NCI-H226 (cell line): ENCODE measurements at regions not wholly inside any gene's neighbourhood (a gene's known extent, or its start where the extent isn't known, plus 50 kb on each side); places are given as distances from the start of the nearest gene placed in this dataset.
"Not testable (repeated sequence)": the region's sequence is repeated elsewhere in the genome, so short reads cannot be mapped to it uniquely, and the experiment has no call there.

Experiments
- DNase-seq: peaks from one replicate; pipeline ENCODE4 v3.0.0-alpha.2; 2015

- no peak for DNase-seq
These were observed 419.4 kb downstream of the ISL1 start for GRCh38 chr5:51802551-51803184.

GRCh38 chr5:51806677-51807076 lies 423.4 kb downstream of the ISL1 start:
- no peak for DNase-seq

GRCh38 chr5:51810592-51810991 lies 427.3 kb downstream of the ISL1 start:
- DNase-seq, result no peak

GRCh38 chr5:51811883-51812471 lies 428.7 kb downstream of the ISL1 start:
- DNase-seq, result no peak

GRCh38 chr5:51814817-51815216 lies 431.6 kb downstream of the ISL1 start:
- not testable (repeated sequence) for DNase-seq

GRCh38 chr5:51816427-51816826 lies 433.2 kb downstream of the ISL1 start:
- no peak for DNase-seq

- DNase-seq, result no peak
These were observed 438.4 kb downstream of the ISL1 start for GRCh38 chr5:51821697-51822096.

GRCh38 chr5:51829230-51829629 lies 446.0 kb downstream of the ISL1 start:
- DNase-seq, result peak; percentile 83

GRCh38 chr5:51829691-51830090 lies 446.4 kb downstream of the ISL1 start:
- peak; percentile 43 for DNase-seq

GRCh38 chr5:51832934-51833470 lies 449.8 kb downstream of the ISL1 start:
- no peak for DNase-seq

- DNase-seq, result no peak
These were observed 455.2 kb downstream of the ISL1 start for GRCh38 chr5:51838459-51838858.

GRCh38 chr5:51843893-51844292 lies 460.6 kb downstream of the ISL1 start:
- no peak for DNase-seq

GRCh38 chr5:51846015-51846414 lies 462.8 kb downstream of the ISL1 start:
- no peak for DNase-seq

- no peak for DNase-seq
These were observed 476.4 kb downstream of the ISL1 start for GRCh38 chr5:51859624-51860023.

GRCh38 chr5:51860532-51861018 lies 477.3 kb downstream of the ISL1 start:
- DNase-seq, result peak; percentile 25

GRCh38 chr5:51872144-51872543 lies 488.9 kb downstream of the ISL1 start:
- no peak for DNase-seq

- DNase-seq, result no peak
These were observed 498.7 kb downstream of the ISL1 start for GRCh38 chr5:51881901-51882300.

- DNase-seq, result no peak
These were observed 499.4 kb downstream of the ISL1 start for GRCh38 chr5:51882647-51883046.

- DNase-seq, result no peak
These were observed 506.5 kb downstream of the ISL1 start for GRCh38 chr5:51889703-51890102.

- DNase-seq, result no peak
These were observed 507.3 kb downstream of the ISL1 start for GRCh38 chr5:51890435-51891116.

- no peak for DNase-seq
These were observed 509.4 kb downstream of the ISL1 start for GRCh38 chr5:51892680-51893079.

GRCh38 chr5:51895834-51896233 lies 512.6 kb downstream of the ISL1 start:
- no peak for DNase-seq

GRCh38 chr5:51902512-51902911 lies 519.3 kb downstream of the ISL1 start:
- no peak for DNase-seq

- no peak for DNase-seq
These were observed 525.0 kb downstream of the ISL1 start for GRCh38 chr5:51908215-51908614.
